ENCODE measurements at regions not wholly inside any gene's neighbourhood (a gene's known extent, or its start where the extent isn't known, plus 50 kb on each side); places are given as distances from the start of the nearest gene placed in this dataset.
"Not testable (repeated sequence)": the region's sequence is repeated elsewhere in the genome, so short reads cannot be mapped to it uniquely, and the experiment has no call there.

DNA sequence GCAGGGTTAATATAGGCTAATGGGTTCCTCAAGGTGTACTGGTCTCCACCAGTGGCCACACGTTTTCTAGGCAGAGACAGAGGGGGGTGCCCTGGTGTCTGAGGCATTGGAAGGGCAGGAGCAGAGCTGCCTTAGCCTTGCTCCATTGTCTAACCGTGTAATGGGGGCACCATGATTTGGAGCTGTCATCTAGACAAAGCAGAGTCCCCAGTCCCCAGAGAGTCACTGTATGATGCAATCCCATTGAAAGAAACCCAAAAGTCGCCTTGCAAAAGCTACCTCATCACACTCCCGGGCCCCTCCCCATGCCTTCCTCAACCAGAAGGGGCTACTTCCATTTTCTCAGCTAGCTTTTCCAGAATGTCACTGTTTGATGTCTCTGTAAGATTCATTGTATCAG is 487.1 kb downstream of the AACS start:
- Histone ChIP-seq H3K36me3 (ENCODE audit: control insufficient read depth in 2 of 2, extremely low read depth in 1 of 2, insufficient read depth in 2 of 2, low read length in 2 of 2) (no peaks in the 10 kb centered on the region), H2AFZ (ENCODE audit: low read depth, low read length) (no peak overlapping the region), H3K79me2 (ENCODE audit: control insufficient read depth, insufficient read depth, low read length) (no peaks in the 10 kb centered on the region), H3K27me3 (ENCODE audit: control insufficient read depth in 2 of 2, insufficient read depth in 2 of 2, low read length in 2 of 2) (no peaks in the 10 kb centered on the region), H3K27ac (ENCODE audit: insufficient read depth, low read depth, low read length) (no peak overlapping the region), H3K9me3 (replicated peaks; ENCODE audit: control insufficient read depth, insufficient read depth, low read length) (peaks cover 3% of the 10 kb centered on the region), H3K9ac (replicated peaks; ENCODE audit: extremely low read depth, insufficient read depth, low read length) (no peak overlapping the region), H3K4me2 (ENCODE audit: insufficient read depth, low read length) (no peak overlapping the region), H3K9me1 (replicated peaks; ENCODE audit: control insufficient read depth, extremely low read depth, insufficient read depth, low read length) (no peaks in the 10 kb centered on the region), H4K20me1 (replicated peaks; ENCODE audit: control insufficient read depth, extremely low read depth, insufficient read depth, low read length) (no peaks in the 10 kb centered on the region), H3K4me3 (replicated peaks in 1 of 3; ENCODE audit: insufficient read depth in 1 of 3, low read depth in 1 of 3, low read length in 3 of 3) (no peak overlapping the region), H3K4me1 (ENCODE audit: control insufficient read depth, extremely low read depth, insufficient read depth, low read length) (no peaks in the 10 kb centered on the region)
- dilution Hi-C loops (cut with MboI; ENCODE audit: extremely low pct_ligation_motif_present, low sequenced_read_pairs) (no loop called here), intact Hi-C loops (cut with micrococcal nuclease) (no loop called here)
- TF ChIP-seq POLR2AphosphoS5 (IDR thresholded peaks at IDR 0.05; ENCODE audit: insufficient read depth, low read depth, low read length) (no peak), GATA2 (IDR thresholded peaks at IDR 0.05; ENCODE audit: insufficient read depth, insufficient read length, low read depth, low read length) (no peak), MYC (IDR thresholded peaks at IDR 0.05; ENCODE audit: low read depth, low read length) (no peak)
- TF ChIP-seq, protein P1, sequence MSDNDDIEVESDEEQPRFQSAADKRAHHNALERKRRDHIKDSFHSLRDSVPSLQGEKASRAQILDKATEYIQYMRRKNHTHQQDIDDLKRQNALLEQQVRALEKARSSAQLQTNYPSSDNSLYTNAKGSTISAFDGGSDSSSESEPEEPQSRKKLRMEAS (IDR thresholded peaks at IDR 0.05; ENCODE audit: insufficient read depth, insufficient read length) = no peak
- DNase-seq (ENCODE audit: low read depth, low spot score) (no peak), FAIRE-seq (no peak)
- CTCF ChIA-PET = no interaction called here
- POLR2A ChIA-PET = no interaction called here
- no TSS peak for BruUV-seq (replicated peaks)

DNA sequence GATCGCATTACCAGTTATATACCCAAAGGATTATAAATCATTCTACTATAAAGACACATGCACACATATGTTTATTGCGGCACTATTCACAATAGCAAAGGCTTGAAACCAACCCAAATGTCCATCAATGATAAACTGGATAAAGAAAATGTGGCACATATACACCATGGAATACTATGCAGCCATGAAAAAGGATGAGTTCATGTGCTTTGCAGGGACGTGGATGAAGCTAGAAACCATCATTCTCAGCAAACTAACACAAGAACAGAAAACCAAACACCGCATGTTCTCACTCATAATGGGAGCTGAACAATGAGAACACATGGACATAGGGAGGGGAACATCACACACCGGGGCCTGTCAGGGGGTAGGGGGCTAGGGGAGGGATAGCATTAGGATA is 495.8 kb downstream of the AACS start:
- H2AFZ ChIP-seq (ENCODE audit: low read depth, low read length); H3K4me1 ChIP-seq (ENCODE audit: control insufficient read depth, extremely low read depth, insufficient read depth, low read length); FAIRE-seq; H3K36me3 ChIP-seq (ENCODE audit: control insufficient read depth in 2 of 2, extremely low read depth in 1 of 2, insufficient read depth in 2 of 2, low read length in 2 of 2); H3K27ac ChIP-seq (ENCODE audit: insufficient read depth, low read depth, low read length); DNase-seq (ENCODE audit: low read depth, low spot score); POLR2A ChIA-PET; H3K9ac ChIP-seq (replicated peaks; ENCODE audit: extremely low read depth, insufficient read depth, low read length); CTCF ChIA-PET; H4K20me1 ChIP-seq (replicated peaks; ENCODE audit: control insufficient read depth, extremely low read depth, insufficient read depth, low read length); intact Hi-C loops (cut with micrococcal nuclease); H3K9me3 ChIP-seq (replicated peaks; ENCODE audit: control insufficient read depth, insufficient read depth, low read length); dilution Hi-C loops (cut with MboI; ENCODE audit: extremely low pct_ligation_motif_present, low sequenced_read_pairs); H3K4me2 ChIP-seq (ENCODE audit: insufficient read depth, low read length); H3K9me1 ChIP-seq (replicated peaks; ENCODE audit: control insufficient read depth, extremely low read depth, insufficient read depth, low read length); H3K4me3 ChIP-seq (replicated peaks in 1 of 3; ENCODE audit: insufficient read depth in 1 of 3, low read depth in 1 of 3, low read length in 3 of 3); BruUV-seq (replicated peaks); H3K79me2 ChIP-seq (ENCODE audit: control insufficient read depth, insufficient read depth, low read length); H3K27me3 ChIP-seq (ENCODE audit: control insufficient read depth in 2 of 2, insufficient read depth in 2 of 2, low read length in 2 of 2): not testable (repeated sequence)

Measured in endothelial cell of umbilical vein (primary cell).